ENCODE measurements at regions not wholly inside any gene's neighbourhood (a gene's known extent, or its start where the extent isn't known, plus 50 kb on each side); places are given as distances from the start of the nearest gene placed in this dataset.

- TF ChIP-seq, protein P1, sequence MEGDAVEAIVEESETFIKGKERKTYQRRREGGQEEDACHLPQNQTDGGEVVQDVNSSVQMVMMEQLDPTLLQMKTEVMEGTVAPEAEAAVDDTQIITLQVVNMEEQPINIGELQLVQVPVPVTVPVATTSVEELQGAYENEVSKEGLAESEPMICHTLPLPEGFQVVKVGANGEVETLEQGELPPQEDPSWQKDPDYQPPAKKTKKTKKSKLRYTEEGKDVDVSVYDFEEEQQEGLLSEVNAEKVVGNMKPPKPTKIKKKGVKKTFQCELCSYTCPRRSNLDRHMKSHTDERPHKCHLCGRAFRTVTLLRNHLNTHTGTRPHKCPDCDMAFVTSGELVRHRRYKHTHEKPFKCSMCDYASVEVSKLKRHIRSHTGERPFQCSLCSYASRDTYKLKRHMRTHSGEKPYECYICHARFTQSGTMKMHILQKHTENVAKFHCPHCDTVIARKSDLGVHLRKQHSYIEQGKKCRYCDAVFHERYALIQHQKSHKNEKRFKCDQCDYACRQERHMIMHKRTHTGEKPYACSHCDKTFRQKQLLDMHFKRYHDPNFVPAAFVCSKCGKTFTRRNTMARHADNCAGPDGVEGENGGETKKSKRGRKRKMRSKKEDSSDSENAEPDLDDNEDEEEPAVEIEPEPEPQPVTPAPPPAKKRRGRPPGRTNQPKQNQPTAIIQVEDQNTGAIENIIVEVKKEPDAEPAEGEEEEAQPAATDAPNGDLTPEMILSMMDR (conservative IDR thresholded peaks at IDR 0.05; ENCODE audit: low read depth, low read length), result no peak
- TF ChIP-seq EZH2 (IDR thresholded peaks at IDR 0.05; ENCODE audit: borderline replicate concordance, low read depth, low read length, poor library complexity, severe bottlenecking), result no peak
These were observed 140.1 kb upstream of the PALM2AKAP2 start for GRCh38 chr9:109639674-109640579.
